Left hindlimb (tissue), 1 donor: ENCODE measurements at regions not wholly inside any gene's neighbourhood (a gene's known extent, or its start where the extent isn't known, plus 50 kb on each side); places are given as distances from the start of the nearest gene placed in this dataset.

Experiments used
- DNase-seq: peaks from one replicate; pipeline ENCODE4 v3.0.0-alpha.2; 2018

- DNase-seq = no peak
These were observed 226.5 kb downstream of the PTPRC start for GRCh38 chr1:198865319-198865718.

- DNase-seq = no peak
These were observed 228.3 kb downstream of the PTPRC start for GRCh38 chr1:198867182-198867581.

- DNase-seq = no peak
These were observed 234.9 kb downstream of the PTPRC start for GRCh38 chr1:198873696-198874230.

GRCh38 chr1:198876371-198876871 is 237.6 kb downstream of the PTPRC start:
- DNase-seq = no peak

GRCh38 chr1:198878566-198878965 is 239.7 kb downstream of the PTPRC start:
- no peak for DNase-seq

- no peak for DNase-seq
These were observed 241.0 kb downstream of the PTPRC start for GRCh38 chr1:198879711-198880306.

- no peak for DNase-seq
These were observed 241.6 kb downstream of the PTPRC start for GRCh38 chr1:198880397-198880796.

- DNase-seq = no peak
These were observed 242.2 kb downstream of the PTPRC start for GRCh38 chr1:198880818-198881597.

GRCh38 chr1:198883184-198883583 is 244.3 kb downstream of the PTPRC start:
- DNase-seq = no peak

- no peak for DNase-seq
These were observed 249.0 kb downstream of the PTPRC start for GRCh38 chr1:198887866-198888265.

GRCh38 chr1:198888379-198888943 is 249.6 kb downstream of the PTPRC start:
- no peak for DNase-seq

GRCh38 chr1:198889101-198889500 is 250.3 kb downstream of the PTPRC start:
- no peak for DNase-seq

- no peak for DNase-seq
These were observed 250.9 kb downstream of the PTPRC start for GRCh38 chr1:198889749-198890148.

GRCh38 chr1:198890214-198890930 is 251.5 kb downstream of the PTPRC start:
- no peak for DNase-seq

- peak; percentile 26 for DNase-seq
These were observed 253.2 kb downstream of the PTPRC start for GRCh38 chr1:198892065-198892464.

GRCh38 chr1:198893141-198893540 is 254.3 kb downstream of the PTPRC start:
- DNase-seq = no peak

- no peak for DNase-seq
These were observed 255.1 kb downstream of the PTPRC start for GRCh38 chr1:198893763-198894444.

GRCh38 chr1:198901266-198901665 is 262.4 kb downstream of the PTPRC start:
- no peak for DNase-seq

GRCh38 chr1:198902655-198903054 is 263.8 kb downstream of the PTPRC start:
- DNase-seq = peak; percentile 42

- DNase-seq = peak; percentile 53
These were observed 264.4 kb downstream of the PTPRC start for GRCh38 chr1:198903203-198903602.

GRCh38 chr1:198903621-198904020 is 264.8 kb downstream of the PTPRC start:
- DNase-seq = no peak

GRCh38 chr1:198904321-198904720 is 265.5 kb downstream of the PTPRC start:
- no peak for DNase-seq
